Activated T-helper 17 cell treated with anti-CD3 and anti-CD28 coated beads, Interleukin-2, amount 50 U/mL, for 72 hours (primary cell): ENCODE measurements at regions not wholly inside any gene's neighbourhood (a gene's known extent, or its start where the extent isn't known, plus 50 kb on each side); places are given as distances from the start of the nearest gene placed in this dataset.
A peak's percentile ranks its signal among the peaks of the same experiment; 100 is the strongest.
"Not testable (repeated sequence)": the region's sequence is repeated elsewhere in the genome, so short reads cannot be mapped to it uniquely, and the experiment has no call there.

Experiments
- ATAC-seq: fragments of 150-1000 bp; cut with Tn5 transposase; replicated peaks from 2 replicates; pipeline ENCODE4 v1.10.0; 2021; ENCODE audit warnings: mild to moderate bottlenecking, moderate library complexity
- H3K27ac Mint-ChIP-seq: one replicate; pipeline ENCODE4 v1.8.0; 2022; ENCODE audit warnings: mixed read lengths
- H3K27me3 Mint-ChIP-seq: one replicate; pipeline ENCODE4 v1.8.0; 2022; ENCODE audit warnings: mixed read lengths
- H3K36me3 Mint-ChIP-seq: one replicate; pipeline ENCODE4 v1.8.0; 2022; ENCODE audit warnings: low read depth, mild to moderate bottlenecking, mixed read lengths
- H3K4me1 Mint-ChIP-seq: one replicate; pipeline ENCODE4 v1.8.0; 2022; ENCODE audit warnings: mixed read lengths
- H3K4me3 Mint-ChIP-seq: one replicate; pipeline ENCODE4 v1.8.0; 2022; ENCODE audit warnings: mild to moderate bottlenecking, mixed read lengths
- H3K9me3 Mint-ChIP-seq: one replicate; pipeline ENCODE4 v1.8.0; 2022; ENCODE audit warnings: mixed read lengths

DNA sequence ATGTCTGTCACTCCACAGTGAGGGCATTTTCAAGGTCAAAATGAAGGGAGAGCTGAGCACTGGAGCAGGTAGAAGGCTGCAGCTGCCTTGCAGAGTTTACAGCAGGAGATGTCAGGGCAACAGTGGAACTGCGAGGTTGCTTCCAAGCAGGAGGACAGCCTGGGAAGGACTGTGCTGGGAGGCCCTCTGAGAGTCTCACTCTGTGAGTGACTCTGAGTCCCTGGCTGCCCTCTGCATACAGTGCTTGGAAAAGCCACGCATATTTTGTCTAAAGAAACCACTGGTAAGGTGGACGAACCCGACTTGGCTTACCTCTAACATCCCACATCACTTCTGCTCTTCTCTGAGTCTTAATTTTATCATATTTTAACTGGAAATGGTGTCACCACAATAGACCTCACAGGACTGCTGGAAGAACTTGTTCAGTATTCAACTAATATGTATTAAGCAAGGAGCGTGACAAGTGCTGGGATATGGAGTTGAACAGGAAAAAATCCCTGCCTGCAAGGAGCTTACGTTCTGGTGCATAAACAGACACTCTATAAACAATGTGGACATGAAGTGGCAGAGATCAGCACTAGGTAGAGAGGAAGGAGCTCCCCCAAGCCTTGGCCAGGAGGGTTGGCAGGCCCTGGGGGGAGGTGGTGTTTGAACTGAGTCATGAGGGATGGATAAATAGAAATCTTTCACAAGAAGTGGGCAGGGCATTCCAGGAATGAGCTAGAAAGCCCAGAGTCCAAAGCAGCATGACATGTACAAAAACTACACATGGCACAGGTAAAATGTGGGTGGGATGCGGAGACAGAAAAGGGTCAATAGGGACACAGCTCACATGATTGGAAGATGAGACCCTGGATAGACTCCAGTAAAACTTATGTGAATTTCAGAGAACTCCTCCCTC lies 64.0 kb upstream of the FOXE1 start:
- Mint-ChIP-seq H3K4me1 (no peaks in the 10 kb centered on the region), H3K9me3 (no peaks in the 10 kb centered on the region), H3K4me3 (no peak overlapping the region), H3K36me3 (no peaks in the 10 kb centered on the region), H3K27ac (no peak overlapping the region), H3K27me3 (peaks cover 4% of the 10 kb centered on the region)
- ATAC-seq = no peak

- Mint-ChIP-seq H3K9me3 (no peaks in the 10 kb centered on the region), H3K27ac (no peak overlapping the region), H3K4me3 (no peak overlapping the region), H3K36me3 (no peaks in the 10 kb centered on the region), H3K27me3 (peaks cover 4% of the 10 kb centered on the region), H3K4me1 (no peaks in the 10 kb centered on the region)
- no peak for ATAC-seq
Measured at GRCh38 chr9:97790542-97790941, 62.5 kb upstream of the FOXE1 start.

DNA sequence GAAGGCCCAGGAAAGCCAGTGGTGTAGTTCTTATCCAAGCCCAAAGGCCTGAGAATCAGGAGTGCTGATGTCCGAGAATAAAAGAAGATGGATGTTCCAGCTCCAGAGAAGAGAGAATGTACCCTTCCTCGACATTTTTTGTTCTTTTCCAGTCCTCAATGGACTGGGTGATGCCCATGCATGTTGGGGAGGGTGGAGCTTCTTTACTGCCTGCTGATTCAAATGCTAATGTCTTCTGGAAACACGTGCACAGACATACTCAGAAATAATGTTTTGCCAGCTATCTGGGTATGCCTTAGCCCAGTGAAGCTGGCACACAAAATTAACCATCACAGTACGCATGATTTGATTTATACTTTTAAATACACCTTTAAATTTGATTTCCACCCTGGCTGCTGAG lies 61.5 kb upstream of the FOXE1 start:
- Mint-ChIP-seq H3K4me1 (no peaks in the 10 kb centered on the region), H3K9me3 (no peaks in the 10 kb centered on the region)

DNA sequence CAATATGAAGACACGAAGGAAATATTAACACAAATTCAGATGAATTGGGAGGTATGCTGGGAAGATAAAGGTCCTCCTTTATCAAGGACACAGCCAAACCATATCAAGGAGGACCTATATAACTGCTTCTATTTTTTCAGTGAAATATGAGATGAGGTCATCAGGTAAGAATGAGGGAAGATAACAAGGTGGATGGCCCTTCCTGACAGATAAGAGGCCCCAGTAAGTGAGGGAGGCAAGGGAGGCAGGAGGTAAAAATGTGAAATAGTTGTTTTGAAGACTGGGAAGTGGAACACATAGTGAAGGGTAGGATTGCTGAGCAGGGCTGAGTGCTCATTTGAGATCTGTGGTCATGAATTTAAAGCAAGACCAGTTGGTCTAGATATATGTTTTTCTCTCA lies 60.0 kb upstream of the FOXE1 start:
- peaks cover 4% of the 10 kb centered on the region for H3K27me3 Mint-ChIP-seq
- no peak overlapping the region for H3K27ac Mint-ChIP-seq
- no peaks in the 10 kb centered on the region for H3K4me1 Mint-ChIP-seq
- no peaks in the 10 kb centered on the region for H3K9me3 Mint-ChIP-seq
- no peaks in the 10 kb centered on the region for H3K36me3 Mint-ChIP-seq
- no peak for ATAC-seq
- no peak overlapping the region for H3K4me3 Mint-ChIP-seq

More for the DNA sequence above, 61.5 kb upstream of the FOXE1 start:
- H3K27me3 Mint-ChIP-seq = peaks cover 4% of the 10 kb centered on the region
- no peaks in the 10 kb centered on the region for H3K36me3 Mint-ChIP-seq
- no peak for ATAC-seq
- no peak overlapping the region for H3K27ac Mint-ChIP-seq
- H3K4me3 Mint-ChIP-seq = no peak overlapping the region

DNA sequence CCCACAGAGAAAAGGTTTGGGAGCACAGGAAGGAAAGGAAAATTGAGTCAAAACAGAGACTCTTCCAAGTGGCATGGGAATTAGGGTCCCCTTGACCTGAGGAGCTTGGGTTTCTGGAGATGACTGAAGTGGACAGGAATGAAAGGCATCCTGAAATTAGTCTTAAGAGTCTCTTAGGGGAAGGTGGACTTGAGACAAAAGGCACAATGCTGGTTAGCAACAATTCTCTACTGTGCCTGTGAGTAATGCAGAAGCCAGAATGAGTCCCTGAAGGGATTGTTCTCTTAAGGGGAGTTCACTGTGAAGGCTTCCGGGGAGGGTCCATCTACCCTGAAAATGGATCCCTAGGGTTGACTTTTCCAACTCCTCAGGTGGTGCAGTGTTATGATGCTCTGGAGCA lies 58.4 kb upstream of the FOXE1 start:
- no peaks in the 10 kb centered on the region for H3K27me3 Mint-ChIP-seq
- H3K4me1 Mint-ChIP-seq = no peaks in the 10 kb centered on the region
- H3K36me3 Mint-ChIP-seq = no peaks in the 10 kb centered on the region
- H3K4me3 Mint-ChIP-seq = no peak overlapping the region
- no peak for ATAC-seq
- H3K9me3 Mint-ChIP-seq = no peaks in the 10 kb centered on the region
- no peak overlapping the region for H3K27ac Mint-ChIP-seq

- not testable (repeated sequence) for H3K27ac Mint-ChIP-seq, H3K36me3 Mint-ChIP-seq, H3K4me3 Mint-ChIP-seq, H3K4me1 Mint-ChIP-seq, H3K9me3 Mint-ChIP-seq, ATAC-seq, H3K27me3 Mint-ChIP-seq
Measured at GRCh38 chr9:97796176-97796575, 56.9 kb upstream of the FOXE1 start.

DNA sequence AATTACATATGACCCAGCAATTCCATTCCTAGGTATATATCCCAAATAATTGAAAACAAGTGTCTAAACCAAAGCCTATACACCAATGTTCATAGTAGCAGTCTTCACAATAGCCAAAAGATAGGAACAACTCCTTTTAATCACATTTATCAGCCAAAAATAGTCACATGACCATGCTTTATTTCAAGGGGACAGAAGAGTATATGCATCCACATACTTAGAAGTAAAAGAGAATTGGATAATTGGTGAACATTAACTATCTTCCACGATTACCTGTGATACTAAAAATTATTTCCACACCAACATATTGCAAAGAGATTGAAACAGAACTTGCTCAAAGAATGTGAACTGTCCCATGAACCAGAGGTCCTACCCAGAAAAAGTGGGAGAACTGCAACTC lies 51.8 kb upstream of the FOXE1 start:
- no peak overlapping the region for H3K27ac Mint-ChIP-seq

GRCh38 chr9:97802276-97802675 lies 50.8 kb upstream of the FOXE1 start:
- no peak for ATAC-seq

More for the DNA sequence above, 51.8 kb upstream of the FOXE1 start:
- H3K9me3 Mint-ChIP-seq = no peaks in the 10 kb centered on the region
- H3K27me3 Mint-ChIP-seq = peaks cover 5% of the 10 kb centered on the region
- no peak overlapping the region for H3K4me3 Mint-ChIP-seq
- ATAC-seq = no peak
- no peaks in the 10 kb centered on the region for H3K36me3 Mint-ChIP-seq
- no peaks in the 10 kb centered on the region for H3K4me1 Mint-ChIP-seq

DNA sequence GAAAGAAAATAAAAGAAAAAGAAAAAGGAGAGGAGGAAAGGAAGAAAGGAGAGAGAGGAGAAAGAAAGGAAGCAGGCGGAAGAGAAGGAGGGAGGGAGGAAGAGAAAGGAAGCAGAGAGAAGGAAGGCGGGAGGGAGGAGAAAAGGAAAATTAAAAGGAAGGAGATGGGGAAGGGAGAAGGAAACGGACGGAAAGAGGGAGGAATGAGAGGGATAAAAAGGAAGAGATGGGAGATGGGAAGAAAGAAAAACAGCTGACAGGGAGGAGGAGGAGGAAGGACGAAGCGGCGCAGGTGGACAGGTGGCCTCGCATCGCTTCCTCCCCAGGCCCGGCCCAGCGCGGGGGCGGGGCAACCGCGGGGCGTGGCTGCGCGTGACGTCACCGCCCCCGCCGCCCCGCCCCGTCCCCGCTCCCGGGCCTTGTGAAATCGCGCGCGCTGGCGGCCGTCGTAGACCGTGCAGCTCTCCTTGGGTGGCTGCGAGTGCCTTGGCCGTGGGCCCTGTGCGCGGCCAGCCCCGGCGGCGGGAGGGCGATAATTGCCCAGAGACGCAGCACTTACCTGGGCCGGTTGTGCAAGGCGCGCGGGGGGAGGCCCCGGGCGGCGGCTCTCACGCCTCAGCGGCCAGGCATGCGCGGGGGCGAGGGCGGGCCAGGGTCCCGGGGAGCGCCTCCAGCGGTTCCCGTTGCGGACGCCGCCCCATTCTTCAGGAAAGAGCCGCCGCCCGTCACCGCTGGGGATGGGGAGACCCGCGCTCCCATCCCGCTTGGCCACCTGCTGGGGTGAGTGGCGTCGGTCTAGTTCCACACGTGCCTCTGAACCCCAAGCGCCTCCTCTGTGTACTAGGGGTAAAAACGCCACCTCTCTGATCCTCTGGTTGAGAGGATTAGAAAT lies 49.6 kb upstream of the FOXE1 start:
- H3K4me1 Mint-ChIP-seq = no peaks in the 10 kb centered on the region
- no peaks in the 10 kb centered on the region for H3K36me3 Mint-ChIP-seq
- H3K27ac Mint-ChIP-seq = peak overlapping the region; percentile 75
- peaks cover 7% of the 10 kb centered on the region for H3K27me3 Mint-ChIP-seq
- H3K4me3 Mint-ChIP-seq = peak overlapping the region; percentile 79
- peak; percentile 93 for ATAC-seq
- no peaks in the 10 kb centered on the region for H3K9me3 Mint-ChIP-seq

More at GRCh38 chr9:97802276-97802675, 50.8 kb upstream of the FOXE1 start:
- H3K9me3 Mint-ChIP-seq = no peaks in the 10 kb centered on the region
- H3K27ac Mint-ChIP-seq = peak overlapping the region; percentile 75
- H3K4me1 Mint-ChIP-seq = no peaks in the 10 kb centered on the region
- peaks cover 5% of the 10 kb centered on the region for H3K27me3 Mint-ChIP-seq
- H3K4me3 Mint-ChIP-seq = peak overlapping the region; percentile 79
- H3K36me3 Mint-ChIP-seq = no peaks in the 10 kb centered on the region
